Retinal pigment epithelial cell (primary cell): ENCODE measurements at regions not wholly inside any gene's neighbourhood (a gene's known extent, or its start where the extent isn't known, plus 50 kb on each side); places are given as distances from the start of the nearest gene placed in this dataset.
A peak's percentile ranks its signal among the peaks of the same experiment; 100 is the strongest.
"Not testable (repeated sequence)": the region's sequence is repeated elsewhere in the genome, so short reads cannot be mapped to it uniquely, and the experiment has no call there.

Experiments
- DNase-seq: peaks from one replicate; pipeline ENCODE4 v3.0.0-alpha.2; 2010; ENCODE audit warnings: low read depth
- H3K4me3 ChIP-seq: 2 replicates; pipeline ENCODE4 v1.5.1; 2011; ENCODE audit warnings: mild to moderate bottlenecking, low read length, control low read depth, moderate library complexity
- TF ChIP-seq, protein P1 (sequence below): conservative IDR thresholded peaks from 2 replicates; pipeline ENCODE4 v1.5.1; 2011; ENCODE audit warnings: low read depth, low read length, control low read depth, inconsistent platforms

DNA sequence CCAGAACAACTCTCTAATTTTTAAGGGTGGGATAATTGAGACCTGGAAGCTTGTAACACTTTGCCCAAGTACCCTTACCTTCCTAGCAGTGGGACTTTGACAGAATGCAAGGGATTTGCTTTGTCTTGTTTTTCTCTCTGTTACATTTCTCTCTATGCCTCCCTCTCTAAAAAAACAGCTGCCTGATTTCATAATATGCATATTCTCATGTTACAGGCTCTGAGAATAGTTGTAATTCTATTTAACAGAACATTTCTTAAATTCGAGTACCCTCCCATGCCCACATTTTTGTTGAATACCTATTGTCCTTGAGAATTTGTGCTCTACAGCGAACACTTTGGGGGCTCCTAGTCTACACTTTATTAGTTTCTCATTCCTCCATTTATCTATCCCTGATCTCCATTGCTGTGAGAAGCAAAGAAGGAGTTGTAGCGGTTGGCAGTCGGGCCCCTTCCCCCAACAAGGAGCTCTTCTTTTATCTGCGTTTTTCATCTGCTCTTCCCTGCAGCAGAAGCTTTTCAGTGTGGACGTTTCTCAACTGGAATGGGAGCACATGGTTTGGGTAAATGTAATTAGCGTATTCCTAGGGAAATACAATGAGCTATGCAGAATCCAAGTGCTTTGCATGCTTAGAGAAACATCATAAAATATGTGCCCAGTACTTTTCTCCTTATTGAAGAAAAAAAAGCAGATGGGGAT, 117.7 kb upstream of the CCDC90B start:
- TF ChIP-seq, protein P1, sequence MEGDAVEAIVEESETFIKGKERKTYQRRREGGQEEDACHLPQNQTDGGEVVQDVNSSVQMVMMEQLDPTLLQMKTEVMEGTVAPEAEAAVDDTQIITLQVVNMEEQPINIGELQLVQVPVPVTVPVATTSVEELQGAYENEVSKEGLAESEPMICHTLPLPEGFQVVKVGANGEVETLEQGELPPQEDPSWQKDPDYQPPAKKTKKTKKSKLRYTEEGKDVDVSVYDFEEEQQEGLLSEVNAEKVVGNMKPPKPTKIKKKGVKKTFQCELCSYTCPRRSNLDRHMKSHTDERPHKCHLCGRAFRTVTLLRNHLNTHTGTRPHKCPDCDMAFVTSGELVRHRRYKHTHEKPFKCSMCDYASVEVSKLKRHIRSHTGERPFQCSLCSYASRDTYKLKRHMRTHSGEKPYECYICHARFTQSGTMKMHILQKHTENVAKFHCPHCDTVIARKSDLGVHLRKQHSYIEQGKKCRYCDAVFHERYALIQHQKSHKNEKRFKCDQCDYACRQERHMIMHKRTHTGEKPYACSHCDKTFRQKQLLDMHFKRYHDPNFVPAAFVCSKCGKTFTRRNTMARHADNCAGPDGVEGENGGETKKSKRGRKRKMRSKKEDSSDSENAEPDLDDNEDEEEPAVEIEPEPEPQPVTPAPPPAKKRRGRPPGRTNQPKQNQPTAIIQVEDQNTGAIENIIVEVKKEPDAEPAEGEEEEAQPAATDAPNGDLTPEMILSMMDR: no peak
- peak; percentile 8 for DNase-seq
- H3K4me3 ChIP-seq: no peak overlapping the region

DNA sequence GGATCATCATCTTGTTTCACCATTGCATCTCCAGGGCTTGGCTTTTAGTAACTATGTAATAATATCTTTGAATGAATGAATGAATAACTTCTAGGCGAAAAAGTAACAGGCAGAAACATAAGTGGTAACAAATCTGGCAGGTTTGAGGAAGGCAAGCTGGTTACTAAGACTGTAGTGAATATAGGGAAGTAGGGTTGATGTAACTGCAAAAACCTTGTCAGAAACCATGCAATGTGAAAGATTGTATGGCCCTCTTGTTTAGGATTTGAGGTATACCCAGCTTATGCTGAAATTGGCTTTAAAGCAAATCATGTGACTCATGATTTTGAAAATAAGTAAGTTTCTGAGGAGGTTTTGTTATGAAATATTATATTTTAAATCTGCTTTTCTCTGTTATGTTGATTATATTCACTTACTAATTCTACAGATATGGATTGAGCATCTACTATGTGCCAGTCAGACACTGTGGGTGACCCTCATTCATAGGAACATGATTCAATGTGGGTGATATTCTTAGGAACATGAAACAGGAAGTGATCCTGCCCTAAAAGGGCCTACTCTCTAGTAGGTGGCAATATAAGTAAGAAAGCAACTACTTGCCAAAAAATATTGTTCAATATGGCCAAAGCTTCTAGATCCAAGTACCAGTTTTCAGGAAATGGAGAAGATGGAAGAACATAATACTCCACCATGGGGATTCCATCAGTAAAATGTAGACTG, 115.5 kb upstream of the CCDC90B start:
- no peak overlapping the region for H3K4me3 ChIP-seq
- DNase-seq: no peak

DNA sequence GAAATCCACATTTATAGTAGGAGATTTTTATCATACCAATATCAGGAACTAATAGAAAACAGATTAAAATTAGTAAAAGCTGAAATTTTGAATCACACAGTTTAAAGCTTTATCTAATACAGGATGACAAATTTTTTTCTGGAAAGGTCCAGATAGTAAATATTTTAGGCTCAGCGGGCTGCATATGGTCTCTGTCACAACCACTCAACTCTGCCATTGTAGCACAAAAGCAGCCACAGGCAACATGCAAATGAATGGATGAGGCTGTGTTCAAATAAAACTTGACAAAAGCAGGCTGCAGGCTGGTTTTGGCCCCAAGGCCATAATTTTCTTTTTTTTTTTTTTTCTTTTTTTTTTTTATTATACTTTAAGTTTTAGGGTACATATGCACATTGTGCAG, 108.2 kb upstream of the CCDC90B start:
- no peak overlapping the region for H3K4me3 ChIP-seq
- DNase-seq: no peak
- TF ChIP-seq, protein P1: no peak

More for the DNA sequence above, 115.5 kb upstream of the CCDC90B start:
- TF ChIP-seq, protein P1: no peak

DNA sequence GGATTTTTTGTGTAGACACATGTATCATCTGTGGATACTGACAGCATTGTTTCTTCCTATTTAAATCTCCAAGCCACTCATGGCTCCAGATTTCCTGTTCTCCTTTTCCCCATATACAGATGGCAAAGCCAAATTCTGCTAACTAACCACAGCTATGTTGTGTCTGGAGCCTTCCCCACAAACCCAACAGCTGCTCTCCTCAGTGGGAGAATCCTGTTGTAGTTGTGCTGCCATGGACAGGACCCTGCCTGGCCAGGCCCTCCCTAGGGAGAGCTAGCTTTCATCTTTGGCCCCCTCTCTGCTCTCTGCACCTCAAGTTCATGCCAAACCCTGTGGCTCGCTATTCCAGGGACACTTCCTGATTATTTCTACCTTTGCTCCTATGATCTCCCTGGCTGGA, 106.4 kb upstream of the CCDC90B start:
- no peak overlapping the region for H3K4me3 ChIP-seq
- TF ChIP-seq, protein P1: no peak
- DNase-seq: no peak

DNA sequence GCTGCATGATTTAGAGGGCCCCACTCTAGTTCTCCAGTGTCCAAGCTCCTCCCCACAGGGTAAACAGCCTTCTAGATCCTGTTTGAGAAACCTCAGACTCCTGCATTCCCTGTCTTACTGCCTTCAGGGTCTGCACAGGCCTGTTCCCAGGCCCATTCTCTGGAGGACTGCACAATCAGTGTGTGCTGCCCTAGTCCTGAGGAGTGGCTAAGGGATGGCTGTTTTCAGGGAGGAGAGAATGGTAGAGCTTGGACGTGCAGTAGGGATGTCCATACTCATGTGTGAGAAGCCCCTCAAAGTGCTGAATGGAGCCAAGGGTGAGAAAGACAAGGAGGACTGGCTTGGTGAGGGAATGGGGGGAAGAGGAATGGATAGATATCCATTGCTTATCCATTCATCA, 103.8 kb upstream of the CCDC90B start:
- DNase-seq: no peak
- TF ChIP-seq, protein P1: no peak
- H3K4me3 ChIP-seq: no peak overlapping the region

DNA sequence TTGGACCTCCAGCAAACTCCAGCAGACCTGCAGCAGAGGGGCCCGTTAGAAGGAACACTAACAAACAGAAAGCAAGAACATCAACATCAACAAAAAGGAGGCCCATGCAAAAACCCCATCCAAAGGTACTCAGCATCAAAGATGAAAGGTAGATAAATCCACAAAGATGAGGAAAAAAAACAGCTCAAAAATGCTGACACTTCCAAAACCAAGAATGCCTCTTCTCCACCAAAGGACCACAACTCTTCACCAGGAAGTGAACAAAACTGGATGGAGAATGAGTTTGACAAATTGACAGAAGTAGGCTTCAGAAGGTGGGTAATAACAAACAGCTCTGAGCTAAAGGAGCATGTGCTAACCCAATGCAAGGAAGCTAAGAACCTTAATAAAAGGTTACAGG, 97.7 kb upstream of the CCDC90B start:
- H3K4me3 ChIP-seq, DNase-seq: not testable (repeated sequence)

DNA sequence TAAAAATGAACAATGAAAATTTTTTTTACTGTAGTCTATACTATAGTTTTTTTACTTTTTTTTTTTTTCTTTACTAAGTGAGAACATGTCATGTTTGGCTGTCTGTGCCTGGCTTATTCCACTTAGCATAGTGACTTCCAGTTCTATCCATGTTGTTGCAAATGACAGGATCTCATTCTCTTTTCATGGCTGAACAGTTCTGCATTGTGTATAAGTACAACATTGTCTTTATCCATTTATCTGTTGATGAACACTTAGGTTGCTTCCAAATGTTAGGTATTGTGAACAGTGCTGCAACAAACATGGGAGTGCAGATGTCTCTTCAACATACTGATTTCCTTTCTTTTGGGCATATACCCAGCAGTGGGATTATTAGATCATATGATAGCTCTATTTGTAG, 88.1 kb upstream of the CCDC90B start:
- DNase-seq: no peak
- TF ChIP-seq, protein P1: no peak
- no peak overlapping the region for H3K4me3 ChIP-seq
